ENCODE measurements at regions not wholly inside any gene's neighbourhood (a gene's known extent, or its start where the extent isn't known, plus 50 kb on each side); places are given as distances from the start of the nearest gene placed in this dataset.
"Not testable (repeated sequence)": the region's sequence is repeated elsewhere in the genome, so short reads cannot be mapped to it uniquely, and the experiment has no call there.

GRCh38 chr4:72942565-72942964 is 127.0 kb downstream of the COX18 start:
- DNase-seq, result no peak

GRCh38 chr4:72938516-72938915 is 131.0 kb downstream of the COX18 start:
- DNase-seq, result peak; percentile 10 to 29

DNA sequence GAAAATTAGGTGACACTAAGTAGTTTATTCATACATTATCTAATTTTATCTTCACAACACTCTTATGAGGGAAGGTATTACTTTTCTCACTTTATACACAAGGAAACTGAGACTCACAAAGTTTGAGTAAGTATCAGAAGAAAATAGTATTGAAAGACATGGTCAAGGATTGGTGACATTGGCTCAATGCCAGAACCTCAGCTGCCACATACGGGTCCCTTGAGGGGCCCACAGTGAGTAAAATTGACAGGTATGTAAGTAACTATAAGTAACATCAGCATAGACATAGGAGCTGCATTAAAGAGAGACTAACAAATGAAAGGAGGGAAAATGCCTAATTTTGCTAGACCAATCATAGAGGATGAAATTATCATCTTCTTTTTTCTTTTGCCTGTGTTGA is 134.1 kb downstream of the COX18 start:
- no peak for DNase-seq

GRCh38 chr4:72933029-72933428 is 136.5 kb downstream of the COX18 start:
- DNase-seq, result no peak

DNA sequence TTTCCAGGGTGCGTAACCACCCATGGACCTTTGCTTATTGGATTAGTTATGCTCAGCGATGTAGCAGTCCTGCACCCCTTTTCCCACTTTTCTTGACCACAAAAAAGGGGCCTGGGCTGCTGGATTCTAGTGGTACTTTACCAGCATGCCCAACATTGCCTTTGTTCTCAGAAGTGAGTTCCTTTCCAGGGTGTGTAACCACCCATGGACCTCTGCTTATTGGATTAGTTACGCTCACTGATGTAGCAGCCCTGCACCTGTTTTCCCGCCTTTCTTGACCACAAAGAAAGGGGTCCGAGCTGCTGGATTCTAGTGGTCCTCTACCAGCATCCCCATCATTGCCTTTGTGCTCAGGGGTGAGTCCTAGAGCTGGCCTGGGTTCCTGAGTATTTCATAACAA is 138.2 kb downstream of the COX18 start:
- DNase-seq, result no peak

- DNase-seq, result not testable (repeated sequence)
Observed at GRCh38 chr4:72929596-72930274, 139.8 kb downstream of the COX18 start.

DNA sequence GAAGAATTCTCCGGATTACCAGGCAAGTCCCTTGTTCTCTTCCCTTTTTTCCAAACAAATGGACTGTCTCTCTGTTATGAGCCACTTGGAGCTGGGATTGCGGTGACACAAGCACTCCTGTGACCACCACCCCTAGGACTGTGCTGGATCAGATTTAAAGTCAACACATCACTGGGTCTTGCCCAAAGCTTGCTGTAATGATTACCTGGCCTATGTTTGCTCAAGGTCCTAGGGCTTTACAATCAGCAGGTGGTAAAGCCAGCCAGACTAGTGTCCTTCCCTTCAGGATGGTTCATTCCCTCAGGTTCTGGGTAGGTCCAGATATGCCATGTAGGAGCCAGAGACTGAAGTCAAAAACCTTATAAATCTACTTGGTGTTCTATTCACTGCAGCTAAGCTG is 144.7 kb downstream of the COX18 start:
- DNase-seq, result no peak

DNA sequence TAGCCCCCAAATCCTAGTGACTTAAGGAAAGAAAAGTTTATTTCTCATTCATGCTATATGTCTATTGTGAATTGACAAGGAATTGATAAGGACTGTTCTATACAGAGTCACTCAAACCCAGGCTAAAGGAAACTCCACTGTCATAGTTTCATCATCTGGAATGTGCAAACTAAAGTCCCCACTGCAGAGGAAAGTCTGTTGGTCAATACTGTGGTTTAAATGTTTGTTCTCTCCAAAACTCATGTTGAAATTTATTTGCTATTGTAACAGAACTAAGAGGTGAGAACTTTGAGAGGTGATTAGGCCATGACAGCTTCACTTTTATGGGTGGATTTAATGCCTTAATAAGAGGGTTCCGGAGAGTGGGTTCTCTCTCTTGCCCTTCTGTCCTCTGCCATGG is 149.6 kb downstream of the COX18 start:
- DNase-seq, result no peak

DNA sequence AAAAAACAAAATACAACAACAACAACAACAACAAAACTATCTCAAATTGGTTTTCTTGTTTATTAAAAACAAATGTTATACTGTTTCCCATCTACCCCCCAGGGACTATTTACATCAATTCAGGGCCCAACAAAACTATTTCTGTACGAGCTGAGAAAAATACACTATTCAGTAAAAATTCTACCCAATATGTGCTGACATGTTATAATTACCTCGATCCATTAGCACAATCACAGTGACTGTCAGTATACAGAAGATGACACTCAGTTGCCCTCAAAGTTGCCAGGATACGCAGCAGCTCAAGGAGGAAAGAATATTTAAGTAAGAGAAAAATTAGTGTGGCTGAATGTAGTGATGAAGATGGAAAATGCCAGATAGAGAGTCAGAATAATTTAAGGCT is 150.1 kb downstream of the COX18 start:
- no peak for DNase-seq

DNA sequence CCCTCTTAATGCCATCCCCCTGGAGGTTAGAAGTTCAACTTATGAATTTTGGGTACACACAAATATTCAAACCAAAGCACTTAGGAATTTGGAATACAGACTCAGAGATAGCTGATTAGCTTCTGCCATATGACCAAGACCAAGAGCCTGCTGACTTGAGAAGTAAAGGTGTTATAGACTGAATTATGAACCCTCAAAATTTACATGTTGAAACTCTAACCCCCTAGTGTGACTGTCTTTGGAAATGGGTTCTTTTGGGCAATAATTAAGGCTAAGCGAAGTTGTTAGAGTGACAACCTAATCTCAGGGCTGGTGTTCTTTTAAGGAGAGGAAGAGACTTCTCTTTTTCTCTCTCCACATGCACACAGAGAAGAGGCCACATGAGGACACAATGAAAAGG is 151.2 kb downstream of the COX18 start:
- DNase-seq, result no peak

- no peak for DNase-seq
Observed at GRCh38 chr4:72911316-72911715, 158.2 kb downstream of the COX18 start.

DNA sequence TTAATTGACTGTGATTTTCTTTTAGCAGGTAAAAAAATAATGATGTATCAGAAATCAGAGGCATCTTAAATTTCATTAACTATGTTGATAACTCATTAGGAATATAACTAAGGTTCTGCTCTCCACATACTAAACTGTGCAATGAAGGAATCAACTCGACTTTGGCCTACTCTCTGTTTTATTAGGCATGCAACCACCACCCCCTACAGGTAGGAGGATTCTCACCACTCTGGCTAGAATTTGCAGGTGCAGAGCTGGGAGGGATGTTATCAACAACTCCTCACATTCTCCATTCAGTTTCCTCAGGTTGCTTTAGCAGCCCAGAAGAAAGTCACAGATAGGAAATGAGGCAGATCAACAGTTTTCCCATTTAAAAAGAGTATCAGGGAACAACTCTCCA is 160.1 kb downstream of the COX18 start:
- DNase-seq, result no peak

DNA sequence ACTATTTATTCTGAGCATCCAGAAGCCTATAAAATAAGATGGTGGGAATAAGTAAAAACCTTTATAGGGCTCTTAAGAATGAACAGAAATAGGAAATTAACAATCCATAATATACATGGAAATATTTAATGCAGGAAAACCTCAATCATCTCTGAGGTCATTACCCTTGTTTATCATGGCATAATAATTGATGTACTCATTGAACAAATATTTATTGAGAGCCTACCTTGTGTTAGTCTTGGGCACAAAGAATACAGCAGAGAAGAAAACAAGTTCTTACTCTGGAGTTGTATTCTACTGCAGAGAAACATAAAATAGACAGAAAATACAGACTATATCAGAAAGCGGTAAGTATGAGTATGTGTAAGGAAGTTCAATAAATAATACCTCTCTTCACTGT is 167.2 kb downstream of the COX18 start:
- no peak for DNase-seq

DNA sequence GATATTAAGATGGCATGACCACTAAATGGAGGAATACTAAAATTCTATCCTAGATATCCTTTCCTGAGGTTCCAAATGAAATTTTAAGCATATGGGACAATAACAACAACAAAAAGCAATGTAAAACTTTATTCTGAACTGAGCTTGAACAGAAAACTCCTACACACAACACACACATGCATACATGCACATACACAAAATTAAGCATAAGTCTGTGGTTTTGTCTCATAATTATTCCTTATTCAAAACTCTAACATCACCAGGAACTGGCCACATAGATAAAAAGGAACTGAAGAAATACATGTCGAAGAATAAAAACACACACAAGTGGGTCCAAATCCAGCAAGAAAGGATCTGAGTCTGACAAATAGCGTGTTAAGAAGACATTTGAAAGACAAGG is 168.0 kb downstream of the COX18 start:
- no peak for DNase-seq

GRCh38 chr4:72900952-72901351 is 168.6 kb downstream of the COX18 start:
- DNase-seq, result no peak

- DNase-seq, result no peak
Observed at GRCh38 chr4:72899621-72900020, 169.9 kb downstream of the COX18 start.

- DNase-seq, result no peak
Observed at GRCh38 chr4:72899214-72899613, 170.3 kb downstream of the COX18 start.

DNA sequence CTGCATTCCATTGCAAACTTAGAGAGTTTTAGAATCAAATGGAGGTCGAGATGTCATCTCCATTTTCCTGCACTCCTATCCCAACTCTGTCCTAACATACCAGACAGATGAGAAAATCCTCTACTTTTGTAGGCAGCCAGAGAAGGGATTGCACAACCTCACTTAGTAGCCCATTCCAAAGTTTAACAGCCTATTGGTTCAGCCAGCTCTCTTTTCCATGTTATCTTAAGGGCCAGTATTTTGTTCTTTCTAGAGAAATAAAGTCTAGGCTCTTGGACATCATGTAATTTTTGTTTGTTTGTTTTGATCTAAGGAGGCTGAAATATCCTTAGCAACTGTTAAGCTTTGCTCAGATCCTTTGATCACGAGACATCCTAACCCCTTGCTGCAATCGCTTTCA is 173.0 kb downstream of the COX18 start:
- DNase-seq, result peak; percentile 11 to 23

DNA sequence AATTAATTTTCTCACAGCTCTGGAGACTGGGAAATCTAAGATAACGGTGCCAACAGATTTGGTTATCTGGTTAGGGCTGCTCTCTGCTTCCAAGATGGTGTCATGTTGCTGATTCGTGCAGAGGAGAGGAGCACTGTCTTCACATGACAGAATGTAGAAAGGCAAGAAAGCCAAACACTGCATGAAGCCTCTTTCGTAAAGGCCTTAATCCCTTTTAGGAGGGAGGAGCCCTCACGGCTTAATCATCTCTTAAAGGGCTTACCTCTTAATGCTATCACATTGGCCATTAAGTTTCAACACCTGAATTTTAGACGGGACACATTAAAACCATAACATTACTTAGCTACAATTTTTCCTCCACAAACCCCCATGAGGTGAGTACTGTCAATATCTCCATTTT is 174.1 kb downstream of the COX18 start:
- no peak for DNase-seq

- no peak for DNase-seq
Observed at GRCh38 chr4:72893354-72894066, 176.0 kb downstream of the COX18 start.

GRCh38 chr4:72888331-72888730 is 181.2 kb downstream of the COX18 start:
- DNase-seq, result no peak

DNA sequence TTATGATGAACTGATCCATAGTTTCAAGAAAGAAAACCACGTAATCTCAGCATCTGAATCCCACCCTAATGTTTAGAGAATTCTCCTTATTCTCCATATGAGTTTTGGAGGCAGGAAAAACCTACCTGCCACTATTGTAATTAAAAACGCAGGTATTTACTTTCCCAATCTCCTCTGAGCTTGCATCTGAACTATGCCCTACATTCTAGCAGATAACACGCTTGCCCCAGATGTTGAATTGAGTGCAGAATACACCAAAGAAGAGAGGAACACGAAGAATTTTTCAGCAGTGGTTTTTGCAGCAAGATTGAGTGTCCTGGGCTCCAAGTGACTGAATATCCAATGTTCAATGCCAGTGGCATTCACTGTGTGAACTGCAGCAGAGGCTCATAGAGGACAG is 182.4 kb downstream of the COX18 start:
- DNase-seq, result no peak

GRCh38 chr4:72886602-72887001 is 182.9 kb downstream of the COX18 start:
- no peak for DNase-seq

DNA sequence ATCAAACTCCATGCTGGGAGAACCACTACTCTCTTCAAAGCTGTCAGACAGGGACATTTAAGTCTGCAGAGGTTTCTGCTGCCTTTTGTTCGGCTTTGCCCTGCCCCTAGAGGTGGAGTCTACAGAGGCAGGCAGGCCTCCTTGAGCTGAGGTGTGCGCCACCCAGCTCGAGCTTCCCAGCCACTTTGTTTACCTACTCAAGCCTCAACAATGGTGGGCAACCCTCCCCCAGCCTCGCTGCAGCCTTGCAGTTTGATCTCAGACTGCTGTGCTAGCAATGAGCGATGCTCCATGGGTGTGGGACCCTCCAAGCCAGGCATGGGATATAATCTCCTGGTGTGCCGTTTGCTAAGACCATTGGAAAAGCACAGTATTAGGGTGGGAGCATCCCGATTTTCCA is 185.3 kb downstream of the COX18 start:
- DNase-seq, result not testable (repeated sequence)

Data from right lung (tissue), 2 donors.